NCI-H1417 treated with DMSO at 0.1 percent for 48 hours (cell line): ENCODE measurements at regions not wholly inside any gene's neighbourhood (a gene's known extent, or its start where the extent isn't known, plus 50 kb on each side); places are given as distances from the start of the nearest gene placed in this dataset.
"Not testable (repeated sequence)": the region's sequence is repeated elsewhere in the genome, so short reads cannot be mapped to it uniquely, and the experiment has no call there.

Experiments
- DNase-seq: peaks from one replicate; lab custom pipeline; 2025; lab: John Stamatoyannopoulos, UW

- not testable (repeated sequence) for DNase-seq
Measured at GRCh38 chr9:19873188-19873587, 84.4 kb upstream of the SLC24A2 start.

GRCh38 chr9:19870988-19871387, 82.2 kb upstream of the SLC24A2 start:
- no peak for DNase-seq

- no peak for DNase-seq
Measured at GRCh38 chr9:19840953-19841352, 52.1 kb upstream of the SLC24A2 start.
